ENCODE measurements at regions not wholly inside any gene's neighbourhood (a gene's known extent, or its start where the extent isn't known, plus 50 kb on each side); places are given as distances from the start of the nearest gene placed in this dataset.
"Not testable (repeated sequence)": the region's sequence is repeated elsewhere in the genome, so short reads cannot be mapped to it uniquely, and the experiment has no call there.

DNA sequence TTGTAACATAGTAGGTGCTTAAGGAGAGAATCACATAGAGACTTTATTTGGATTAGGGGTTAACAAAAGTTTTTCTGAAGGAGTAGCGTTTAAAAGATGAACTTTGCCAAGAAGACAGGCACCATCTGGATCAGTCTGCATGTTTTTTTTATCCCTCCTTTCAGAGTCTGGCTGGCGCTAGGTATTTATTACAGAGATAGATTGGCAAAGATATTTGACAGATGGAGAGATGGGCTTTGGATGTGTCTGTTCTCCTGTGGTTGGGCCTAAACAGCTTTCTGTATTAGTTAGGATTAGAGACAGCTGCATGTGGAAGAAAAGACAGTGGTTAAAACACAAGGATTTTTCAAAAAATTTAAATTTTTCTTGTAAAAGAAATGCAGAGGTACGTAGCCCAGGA is 133.9 kb downstream of the C12orf75 start:
- Mint-ChIP-seq H3K27me3 (peaks cover 7 to 16% of the 10 kb centered on the region in 2 donors), H3K27ac (no peak overlapping the region), H3K36me3 (no peaks in the 10 kb centered on the region), H3K9me3 (no peaks in the 10 kb centered on the region), H3K4me1 (ENCODE audit: low read depth in 2 of 2) (no peaks in the 10 kb centered on the region), H3K4me3 (no peak overlapping the region)
- ATAC-seq (no peak), DNase-seq (ENCODE audit: low spot score) (no peak)

GRCh38 chr12:105466231-105466900 is 135.9 kb downstream of the C12orf75 start:
- Mint-ChIP-seq H3K36me3 (no peaks in the 10 kb centered on the region), H3K9me3 (no peaks in the 10 kb centered on the region), H3K27ac (no peak overlapping the region), H3K4me1 (ENCODE audit: low read depth in 2 of 2) (no peaks in the 10 kb centered on the region), H3K27me3 (peaks cover 6 to 16% of the 10 kb centered on the region in 2 donors), H3K4me3 (no peak overlapping the region)
- ATAC-seq (no peak), DNase-seq (ENCODE audit: low spot score) (no peak)

DNA sequence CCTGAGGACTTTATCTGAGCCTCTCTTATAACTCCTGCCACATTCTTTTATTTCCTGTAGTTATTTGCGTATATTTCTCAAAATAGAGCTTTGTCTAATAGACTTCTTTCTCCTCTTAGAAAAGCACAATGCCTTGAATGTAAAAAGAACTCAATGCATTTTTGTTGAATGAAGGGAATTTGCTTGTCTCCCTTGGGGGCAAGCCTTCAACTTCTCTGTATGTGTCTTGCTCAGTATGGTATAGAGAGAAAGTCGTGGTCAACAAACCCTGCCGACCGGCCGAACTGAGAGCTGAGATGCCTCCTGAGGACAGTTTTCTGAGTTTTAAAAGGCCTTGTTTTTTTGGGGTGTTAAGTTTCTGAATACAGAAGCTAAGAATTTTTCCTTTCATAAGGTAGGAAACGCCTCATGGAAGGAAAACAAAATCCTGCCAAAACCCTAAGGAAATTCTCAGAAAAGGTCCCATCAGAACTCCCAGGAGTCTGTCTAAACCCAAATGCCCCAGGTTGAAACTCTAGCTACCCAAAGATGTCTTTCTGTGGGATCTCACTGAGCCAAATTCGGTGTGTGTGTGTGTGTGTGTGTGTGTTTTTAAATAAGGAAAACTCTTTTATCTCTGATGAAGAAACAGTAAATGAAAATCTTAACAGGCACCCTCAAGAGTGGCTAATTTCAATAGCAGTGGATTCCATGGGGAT is 136.6 kb downstream of the C12orf75 start:
- DNase-seq (ENCODE audit: low spot score) (no peak), ATAC-seq (no peak)
- H3K4me3 Mint-ChIP-seq: no peak overlapping the region
- H3K27me3 Mint-ChIP-seq: peaks cover 6 to 16% of the 10 kb centered on the region in 2 donors
- no peaks in the 10 kb centered on the region for H3K9me3 Mint-ChIP-seq
- H3K36me3 Mint-ChIP-seq: no peaks in the 10 kb centered on the region
- H3K27ac Mint-ChIP-seq: no peak overlapping the region
- H3K4me1 Mint-ChIP-seq (ENCODE audit: low read depth in 2 of 2): no peaks in the 10 kb centered on the region

DNA sequence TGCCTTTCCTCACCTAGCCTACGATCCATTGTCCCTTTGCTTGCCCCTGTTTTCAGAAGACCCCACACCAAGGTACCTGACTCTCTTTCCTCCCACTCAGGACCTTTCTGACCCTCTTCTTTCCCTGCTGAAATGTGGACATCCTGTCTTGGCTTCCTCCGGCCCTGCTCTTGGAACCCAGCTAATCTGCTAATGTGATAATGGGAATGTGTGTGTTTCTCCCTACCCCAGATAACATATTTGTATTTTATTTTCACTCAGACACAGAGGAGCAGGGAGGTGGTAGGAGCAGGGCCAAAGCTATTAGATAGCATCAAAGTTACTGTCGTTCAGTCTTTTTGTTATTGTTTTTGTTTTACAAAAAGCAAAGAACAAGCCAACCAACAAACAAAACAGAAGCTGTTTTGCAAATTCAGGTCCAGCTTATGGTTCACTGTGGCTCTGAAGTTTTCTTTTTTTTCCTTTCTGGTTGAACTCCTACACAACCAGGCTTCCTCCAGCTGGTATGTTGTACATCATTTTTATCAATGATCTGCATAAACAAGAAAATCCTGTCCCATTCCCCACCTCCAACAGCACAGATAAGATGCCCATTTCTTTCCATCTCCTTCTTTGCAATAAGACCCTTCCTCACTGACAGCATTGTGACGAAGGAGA is 137.3 kb downstream of the C12orf75 start:
- no peak overlapping the region for H3K27ac Mint-ChIP-seq
- DNase-seq (ENCODE audit: low spot score): no peak
- no peaks in the 10 kb centered on the region for H3K9me3 Mint-ChIP-seq
- H3K36me3 Mint-ChIP-seq: no peaks in the 10 kb centered on the region
- H3K4me3 Mint-ChIP-seq: no peak overlapping the region
- ATAC-seq: no peak
- H3K27me3 Mint-ChIP-seq: peaks cover 6 to 16% of the 10 kb centered on the region in 2 donors
- H3K4me1 Mint-ChIP-seq (ENCODE audit: low read depth in 2 of 2): no peaks in the 10 kb centered on the region

DNA sequence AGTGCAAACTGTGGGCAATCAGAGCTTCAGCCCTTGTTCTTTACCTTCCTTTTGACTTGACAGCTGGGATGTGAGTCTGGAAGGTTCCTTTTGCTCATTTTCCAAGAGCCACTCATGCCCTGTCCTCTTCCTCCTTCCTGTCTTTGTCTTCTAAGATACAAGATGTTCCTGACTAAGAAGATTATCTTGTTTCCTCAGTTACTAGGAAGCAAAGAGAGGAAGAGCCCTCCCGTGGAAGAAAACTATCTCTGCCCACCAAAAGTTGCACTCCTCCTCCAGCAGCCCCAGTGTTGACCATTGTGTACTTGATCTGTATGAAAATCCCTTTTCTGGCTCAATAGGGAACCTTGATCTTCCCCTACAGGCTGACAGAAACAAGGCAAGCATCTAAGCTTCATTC is 138.0 kb downstream of the C12orf75 start:
- DNase-seq (ENCODE audit: low spot score) (no peak), ATAC-seq (no peak)
- H3K27ac Mint-ChIP-seq: no peak overlapping the region
- H3K4me3 Mint-ChIP-seq: no peak overlapping the region
- no peaks in the 10 kb centered on the region for H3K36me3 Mint-ChIP-seq
- H3K9me3 Mint-ChIP-seq: no peaks in the 10 kb centered on the region
- no peaks in the 10 kb centered on the region for H3K4me1 Mint-ChIP-seq (ENCODE audit: low read depth in 2 of 2)
- H3K27me3 Mint-ChIP-seq: peaks cover 6 to 16% of the 10 kb centered on the region in 2 donors

DNA sequence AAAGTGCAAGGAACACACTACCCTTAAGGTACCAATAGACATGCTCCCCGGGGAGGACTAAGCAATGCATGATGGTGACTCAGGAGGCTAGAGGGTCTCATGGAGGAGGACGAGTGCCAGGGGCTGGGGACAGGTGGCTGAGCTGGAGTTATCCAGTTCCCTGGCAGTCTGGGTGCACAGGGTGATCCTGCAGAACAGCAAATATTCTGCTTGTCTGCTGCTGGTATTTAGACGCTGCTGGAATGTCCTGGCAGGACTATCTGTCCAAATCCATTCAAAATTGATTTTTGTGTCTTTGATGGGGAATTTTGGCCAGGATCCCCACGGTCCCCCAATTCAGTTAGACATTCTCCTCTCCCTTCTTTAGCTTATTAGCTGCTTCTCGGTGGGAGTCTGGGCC is 138.7 kb downstream of the C12orf75 start:
- H3K36me3 Mint-ChIP-seq: no peaks in the 10 kb centered on the region
- no peak overlapping the region for H3K4me3 Mint-ChIP-seq
- no peak for DNase-seq (ENCODE audit: low spot score)
- H3K4me1 Mint-ChIP-seq (ENCODE audit: low read depth in 2 of 2): no peaks in the 10 kb centered on the region
- H3K9me3 Mint-ChIP-seq: no peaks in the 10 kb centered on the region
- ATAC-seq: no peak
- H3K27ac Mint-ChIP-seq: no peak overlapping the region
- peaks cover 9 to 20% of the 10 kb centered on the region in 2 donors for H3K27me3 Mint-ChIP-seq

GRCh38 chr12:105469701-105470100 is 139.2 kb downstream of the C12orf75 start:
- DNase-seq (ENCODE audit: low spot score): no peak
- Mint-ChIP-seq H3K9me3 (no peaks in the 10 kb centered on the region), H3K27me3 (peaks cover 14 to 24% of the 10 kb centered on the region in 2 donors), H3K36me3 (no peaks in the 10 kb centered on the region), H3K4me3 (no peak overlapping the region), H3K4me1 (ENCODE audit: low read depth in 2 of 2) (no peaks in the 10 kb centered on the region), H3K27ac (no peak overlapping the region)
- no peak for ATAC-seq

DNA sequence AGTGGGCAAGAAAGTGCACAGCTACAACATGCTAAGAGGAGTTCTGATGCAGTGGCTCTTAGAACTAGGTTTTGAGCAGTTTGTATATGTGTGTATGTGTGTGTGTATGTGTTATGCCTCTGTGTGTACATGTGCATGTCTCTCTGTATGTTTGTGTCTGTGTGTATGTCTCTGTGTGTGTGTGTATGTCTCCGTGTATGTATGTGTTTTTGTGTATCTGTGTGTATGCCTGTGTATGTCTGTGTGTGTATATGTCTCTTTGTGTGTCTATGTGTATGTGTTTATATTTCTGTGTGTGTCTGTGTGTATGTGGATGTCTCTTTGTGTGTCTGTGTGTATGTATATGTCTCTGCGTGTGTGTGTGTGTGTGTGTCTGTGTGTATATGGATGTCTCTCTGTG is 139.6 kb downstream of the C12orf75 start:
- no peaks in the 10 kb centered on the region for H3K4me1 Mint-ChIP-seq (ENCODE audit: low read depth in 2 of 2)

GRCh38 chr12:105470601-105471000 is 140.1 kb downstream of the C12orf75 start:
- H3K4me1 Mint-ChIP-seq (ENCODE audit: low read depth in 2 of 2): no peaks in the 10 kb centered on the region
- no peaks in the 10 kb centered on the region for H3K9me3 Mint-ChIP-seq
- no peak overlapping the region for H3K4me3 Mint-ChIP-seq
- peaks cover 14 to 25% of the 10 kb centered on the region in 2 donors for H3K27me3 Mint-ChIP-seq
- no peaks in the 10 kb centered on the region for H3K36me3 Mint-ChIP-seq
- H3K27ac Mint-ChIP-seq: no peak overlapping the region
- ATAC-seq (no peak), DNase-seq (ENCODE audit: low spot score) (no peak)

More for the DNA sequence above, 139.6 kb downstream of the C12orf75 start:
- no peak overlapping the region for H3K27ac Mint-ChIP-seq
- H3K4me3 Mint-ChIP-seq: no peak overlapping the region
- H3K36me3 Mint-ChIP-seq: no peaks in the 10 kb centered on the region
- peaks cover 14 to 25% of the 10 kb centered on the region in 2 donors for H3K27me3 Mint-ChIP-seq
- no peaks in the 10 kb centered on the region for H3K9me3 Mint-ChIP-seq
- peak in 1 of 2 donors; percentile 15 for ATAC-seq
- DNase-seq (ENCODE audit: low spot score): no peak

DNA sequence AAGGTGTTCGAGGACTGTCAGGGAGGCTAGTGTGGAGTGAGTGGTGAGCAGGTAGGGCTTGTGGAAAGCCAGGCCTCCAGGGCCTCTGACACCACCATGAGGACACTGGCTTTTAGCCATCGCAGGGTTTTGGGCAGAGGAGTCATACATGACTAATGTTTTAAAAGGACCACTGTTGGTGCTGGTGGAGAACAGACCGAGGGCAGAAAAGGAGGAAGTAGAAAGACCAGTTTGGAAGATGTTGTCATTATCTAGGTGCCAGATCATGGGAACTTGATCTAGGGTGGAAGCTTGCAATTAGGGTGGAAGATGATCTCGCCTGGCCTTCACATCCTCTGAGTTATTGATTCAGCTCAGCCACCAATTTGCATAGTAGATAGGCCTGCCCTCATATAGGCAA is 144.2 kb downstream of the C12orf75 start:
- H3K27me3 Mint-ChIP-seq: peaks cover 9 to 10% of the 10 kb centered on the region in 2 donors
- H3K36me3 Mint-ChIP-seq: no peaks in the 10 kb centered on the region
- no peak overlapping the region for H3K4me3 Mint-ChIP-seq
- no peak overlapping the region for H3K27ac Mint-ChIP-seq
- H3K9me3 Mint-ChIP-seq: no peaks in the 10 kb centered on the region
- DNase-seq (ENCODE audit: low spot score): no peak
- H3K4me1 Mint-ChIP-seq (ENCODE audit: low read depth in 2 of 2): peaks cover 0 to 6% of the 10 kb centered on the region in 2 donors
- ATAC-seq: peak; percentile 32 to 59

- no peak overlapping the region for H3K4me3 Mint-ChIP-seq
- peaks cover 0 to 6% of the 10 kb centered on the region in 2 donors for H3K4me1 Mint-ChIP-seq (ENCODE audit: low read depth in 2 of 2)
- no peaks in the 10 kb centered on the region for H3K36me3 Mint-ChIP-seq
- DNase-seq (ENCODE audit: low spot score) (no peak), ATAC-seq (peak in 1 of 2 donors; percentile 68)
- H3K27ac Mint-ChIP-seq: no peak overlapping the region
- H3K9me3 Mint-ChIP-seq: no peaks in the 10 kb centered on the region
- H3K27me3 Mint-ChIP-seq: peaks cover 9 to 10% of the 10 kb centered on the region in 2 donors
These were observed 146.1 kb downstream of the C12orf75 start for GRCh38 chr12:105476616-105477015.

GRCh38 chr12:105477873-105478272 is 147.4 kb downstream of the C12orf75 start:
- ATAC-seq (no peak), DNase-seq (ENCODE audit: low spot score) (no peak)
- Mint-ChIP-seq H3K27ac (no peak overlapping the region), H3K4me3 (no peak overlapping the region), H3K9me3 (no peaks in the 10 kb centered on the region), H3K4me1 (ENCODE audit: low read depth in 2 of 2) (peaks cover 0 to 6% of the 10 kb centered on the region in 2 donors), H3K36me3 (no peaks in the 10 kb centered on the region), H3K27me3 (peaks cover 10 to 16% of the 10 kb centered on the region in 2 donors)

- H3K4me1 Mint-ChIP-seq (ENCODE audit: low read depth in 2 of 2); ATAC-seq; H3K9me3 Mint-ChIP-seq; DNase-seq (ENCODE audit: low spot score); H3K4me3 Mint-ChIP-seq; H3K36me3 Mint-ChIP-seq; H3K27ac Mint-ChIP-seq: not testable (repeated sequence)
- H3K27me3 Mint-ChIP-seq: peaks cover 10 to 25% of the 10 kb centered on the region in 2 donors
These were observed 148.3 kb downstream of the C12orf75 start for GRCh38 chr12:105478788-105479187.

DNA sequence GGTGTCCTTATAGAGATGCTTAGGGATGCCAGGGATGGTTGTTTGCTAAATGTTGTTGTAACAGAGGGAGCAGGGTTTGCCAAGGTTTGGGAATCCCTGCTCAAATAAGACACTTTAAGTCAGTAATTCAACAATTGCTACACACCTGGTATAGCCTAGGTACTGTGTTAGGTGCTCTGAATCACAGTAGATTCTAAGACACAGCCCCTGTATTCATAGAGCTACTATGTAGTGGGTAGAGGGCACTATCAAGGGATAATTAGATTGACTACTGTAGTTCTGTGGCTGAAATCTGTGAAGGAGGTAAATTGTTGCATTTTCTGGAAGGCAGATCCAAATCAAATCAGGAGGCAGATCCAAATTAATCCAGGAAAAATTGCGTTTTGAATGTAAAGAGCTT is 149.2 kb downstream of the C12orf75 start:
- peaks cover 0 to 6% of the 10 kb centered on the region in 2 donors for H3K4me1 Mint-ChIP-seq (ENCODE audit: low read depth in 2 of 2)
- no peaks in the 10 kb centered on the region for H3K9me3 Mint-ChIP-seq
- no peak overlapping the region for H3K27ac Mint-ChIP-seq
- ATAC-seq (no peak), DNase-seq (ENCODE audit: low spot score) (no peak)
- H3K36me3 Mint-ChIP-seq: no peaks in the 10 kb centered on the region
- H3K4me3 Mint-ChIP-seq: no peak overlapping the region
- peaks cover 3 to 18% of the 10 kb centered on the region in 2 donors for H3K27me3 Mint-ChIP-seq
